WERI-Rb-1 (cell line): ENCODE measurements at regions not wholly inside any gene's neighbourhood (a gene's known extent, or its start where the extent isn't known, plus 50 kb on each side); places are given as distances from the start of the nearest gene placed in this dataset.

ENCODE experiments used
- DNase-seq: peaks from one replicate; pipeline ENCODE4 v3.0.0-alpha.2; 2020
- H3K27ac ChIP-seq: fragments of 250-450 bp; sonication (Bioruptor Pico); 2 replicates; pipeline ENCODE4 v1.5.1; 2020; ENCODE audit warnings: mild to moderate bottlenecking, moderate library complexity
- H3K27me3 ChIP-seq: fragments of 250-450 bp; sonication (Bioruptor Pico); 2 replicates; pipeline ENCODE4 v1.5.1; 2021; ENCODE audit warnings: mild to moderate bottlenecking, low read depth, moderate library complexity; ENCODE audit not compliant: insufficient read depth, severe bottlenecking
- H3K36me3 ChIP-seq: fragments of 250-450 bp; sonication (Bioruptor Pico); 2 replicates; pipeline ENCODE4 v1.5.1; 2020; ENCODE audit warnings: mild to moderate bottlenecking, moderate library complexity
- H3K4me3 ChIP-seq: 2 replicates; pipeline ENCODE4 v1.5.1; 2011; ENCODE audit warnings: low read depth, mild to moderate bottlenecking, control low read depth, low read length
- H3K9me3 ChIP-seq: fragments of 250-450 bp; sonication (Bioruptor Pico); 2 replicates; pipeline ENCODE4 v1.5.1; 2021; ENCODE audit warnings: mild to moderate bottlenecking, moderate library complexity; ENCODE audit not compliant: severe bottlenecking
- CTCF ChIP-seq: IDR thresholded peaks from 2 replicates; pipeline ENCODE4 v1.5.1; 2011; ENCODE audit warnings: low read depth, mild to moderate bottlenecking, control low read depth, inconsistent platforms, low read length

GRCh38 chr7:84605301-84605700, 410.7 kb upstream of the SEMA3A start:
- DNase-seq: no peak
- Histone ChIP-seq H3K27ac (no peak overlapping the region), H3K9me3 (peaks cover 5% of the 10 kb centered on the region), H3K4me3 (no peak overlapping the region), H3K36me3 (no peaks in the 10 kb centered on the region), H3K27me3 (no peaks in the 10 kb centered on the region)
- TF ChIP-seq CTCF: no peak

- no peaks in the 10 kb centered on the region for H3K36me3 ChIP-seq
- no peak overlapping the region for H3K27ac ChIP-seq
- no peak overlapping the region for H3K4me3 ChIP-seq
- no peaks in the 10 kb centered on the region for H3K27me3 ChIP-seq
- H3K9me3 ChIP-seq: peaks cover 5% of the 10 kb centered on the region
- no peak for TF ChIP-seq CTCF
- DNase-seq: no peak
Measured at GRCh38 chr7:84603545-84603944, 409.0 kb upstream of the SEMA3A start.

- Histone ChIP-seq H3K4me3 (no peak overlapping the region), H3K36me3 (no peaks in the 10 kb centered on the region), H3K9me3 (no peaks in the 10 kb centered on the region), H3K27ac (no peak overlapping the region), H3K27me3 (no peaks in the 10 kb centered on the region)
- DNase-seq: no peak
- TF ChIP-seq CTCF: no peak
Measured at GRCh38 chr7:84595026-84595425, 400.4 kb upstream of the SEMA3A start.

- Histone ChIP-seq H3K9me3 (no peaks in the 10 kb centered on the region), H3K27ac (no peak overlapping the region), H3K4me3 (no peak overlapping the region), H3K27me3 (no peaks in the 10 kb centered on the region), H3K36me3 (no peaks in the 10 kb centered on the region)
- TF ChIP-seq CTCF: no peak
- DNase-seq: no peak
Measured at GRCh38 chr7:84591897-84592296, 397.3 kb upstream of the SEMA3A start.

GRCh38 chr7:84589012-84589411, 394.4 kb upstream of the SEMA3A start:
- no peaks in the 10 kb centered on the region for H3K36me3 ChIP-seq
- DNase-seq: no peak
- H3K4me3 ChIP-seq: no peak overlapping the region
- no peaks in the 10 kb centered on the region for H3K9me3 ChIP-seq
- no peaks in the 10 kb centered on the region for H3K27me3 ChIP-seq
- no peak for TF ChIP-seq CTCF
- H3K27ac ChIP-seq: no peak overlapping the region

GRCh38 chr7:84583331-84583730, 388.7 kb upstream of the SEMA3A start:
- Histone ChIP-seq H3K36me3 (no peaks in the 10 kb centered on the region), H3K27me3 (no peaks in the 10 kb centered on the region), H3K9me3 (no peaks in the 10 kb centered on the region), H3K27ac (no peak overlapping the region), H3K4me3 (no peak overlapping the region)
- no peak for TF ChIP-seq CTCF
- no peak for DNase-seq
